Kidney (tissue), 13 donors: ENCODE measurements at regions not wholly inside any gene's neighbourhood (a gene's known extent, or its start where the extent isn't known, plus 50 kb on each side); places are given as distances from the start of the nearest gene placed in this dataset.
"Not testable (repeated sequence)": the region's sequence is repeated elsewhere in the genome, so short reads cannot be mapped to it uniquely, and the experiment has no call there.

Source experiments
- DNase-seq, 5 donors: peaks; one replicate each; pipeline ENCODE4 v3.0.0-alpha.2; 2013 to 2020
- FAIRE-seq: peaks from 2 replicates; lab custom pipeline; 2012; peaks lifted over from hg19 to GRCh38; lab: Jason Lieb, UNC
- H3K27ac ChIP-seq, 2 donors: one replicate each; pipeline ENCODE4 v1.7.0; 2013; ENCODE audit warnings: low read depth in 2 of 2, low read length in 2 of 2, inconsistent platforms in 1 of 2
- H3K27me3 ChIP-seq: one replicate; pipeline ENCODE4 v1.7.1; 2013; ENCODE audit warnings: low read length, inconsistent platforms; ENCODE audit not compliant: control insufficient read depth, insufficient read depth
- H3K36me3 ChIP-seq, 3 donors: one replicate each; pipeline versions ENCODE4 v1.7.0 to v1.7.1; 2013; ENCODE audit warnings: low read length in 3 of 3, control low read depth in 1 of 3, inconsistent platforms in 1 of 3; ENCODE audit not compliant: insufficient read depth in 3 of 3, control insufficient read depth in 2 of 3
- H3K4me1 ChIP-seq, 3 donors: one replicate each; pipeline versions ENCODE4 v1.7.0 to v1.7.1; 2013; ENCODE audit warnings: low read length in 3 of 3, inconsistent platforms in 1 of 3, low read depth in 1 of 3; ENCODE audit not compliant: control insufficient read depth in 2 of 3, insufficient read depth in 2 of 3
- H3K4me3 ChIP-seq, 3 donors: one replicate each; pipeline versions ENCODE4 v1.7.0 to v1.8.1; 2013; ENCODE audit warnings: low read length in 3 of 3, control low read depth in 1 of 3, inconsistent platforms in 1 of 3
- H3K9ac ChIP-seq, 3 donors: one replicate each; pipeline versions ENCODE4 v1.7.0 to v1.7.1; 2013; ENCODE audit warnings: low read length in 3 of 3, control low read depth in 1 of 3, inconsistent platforms in 1 of 3
- H3K9me3 ChIP-seq, 3 donors: one replicate each; pipeline versions ENCODE4 v1.7.0 to v1.7.1; 2013; ENCODE audit warnings: low read length in 3 of 3, control low read depth in 1 of 3, inconsistent platforms in 1 of 3; ENCODE audit not compliant: control insufficient read depth in 2 of 3, insufficient read depth in 1 of 3
- intact Hi-C: fragments of 100-400 bp; cut with DNase I; formaldehyde crosslinking; loops from one replicate; pipeline ENCODE4 v1.11.1; 2022
- TF ChIP-seq, protein P1 (sequence below): IDR thresholded peaks from 3 replicates; pipeline ENCODE4 v1.5.1; 2012; ENCODE audit warnings: mild to moderate bottlenecking, moderate library complexity, borderline replicate concordance; ENCODE audit not compliant: insufficient read depth; ENCODE audit errors: extremely low read depth
- donor health status: control.
- donor health status: control.
- donor health status: control.
- donor health status: control.
- donor health status: control.
- donor health status: DM: yes; HTN: yes; CAD: no.
- donor health status: Normal renal cell carcinoma (clear cell type).

DNA sequence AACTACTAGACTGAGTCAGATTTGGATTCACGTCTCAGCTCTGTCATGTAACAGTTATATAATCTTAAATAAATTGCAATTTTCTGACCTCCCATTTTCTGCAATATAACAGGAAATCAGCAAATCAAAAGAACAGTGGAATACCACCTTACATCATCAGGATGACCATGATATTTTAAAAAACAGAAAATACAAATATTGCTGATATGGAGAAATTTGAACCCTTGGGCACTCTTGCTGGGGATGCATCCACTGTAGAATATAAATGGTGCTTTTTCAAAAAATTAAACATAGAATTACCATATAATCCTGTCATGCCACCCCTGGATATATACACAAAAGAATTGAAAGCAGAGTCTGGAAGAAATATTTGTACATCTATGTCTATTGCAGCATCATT is 982.5 kb downstream of the TBL1XR1 start:
- no peaks in the 10 kb centered on the region for H3K9me3 ChIP-seq
- FAIRE-seq: no peak
- intact Hi-C loops: no loop called here
- H3K36me3 ChIP-seq: no peaks in the 10 kb centered on the region
- TF ChIP-seq, protein P1, sequence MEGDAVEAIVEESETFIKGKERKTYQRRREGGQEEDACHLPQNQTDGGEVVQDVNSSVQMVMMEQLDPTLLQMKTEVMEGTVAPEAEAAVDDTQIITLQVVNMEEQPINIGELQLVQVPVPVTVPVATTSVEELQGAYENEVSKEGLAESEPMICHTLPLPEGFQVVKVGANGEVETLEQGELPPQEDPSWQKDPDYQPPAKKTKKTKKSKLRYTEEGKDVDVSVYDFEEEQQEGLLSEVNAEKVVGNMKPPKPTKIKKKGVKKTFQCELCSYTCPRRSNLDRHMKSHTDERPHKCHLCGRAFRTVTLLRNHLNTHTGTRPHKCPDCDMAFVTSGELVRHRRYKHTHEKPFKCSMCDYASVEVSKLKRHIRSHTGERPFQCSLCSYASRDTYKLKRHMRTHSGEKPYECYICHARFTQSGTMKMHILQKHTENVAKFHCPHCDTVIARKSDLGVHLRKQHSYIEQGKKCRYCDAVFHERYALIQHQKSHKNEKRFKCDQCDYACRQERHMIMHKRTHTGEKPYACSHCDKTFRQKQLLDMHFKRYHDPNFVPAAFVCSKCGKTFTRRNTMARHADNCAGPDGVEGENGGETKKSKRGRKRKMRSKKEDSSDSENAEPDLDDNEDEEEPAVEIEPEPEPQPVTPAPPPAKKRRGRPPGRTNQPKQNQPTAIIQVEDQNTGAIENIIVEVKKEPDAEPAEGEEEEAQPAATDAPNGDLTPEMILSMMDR: no peak
- DNase-seq: no peak
- no peaks in the 10 kb centered on the region for H3K27me3 ChIP-seq
- H3K9ac ChIP-seq: no peak overlapping the region
- H3K4me1 ChIP-seq: no peaks in the 10 kb centered on the region
- no peak overlapping the region for H3K27ac ChIP-seq
- no peak overlapping the region for H3K4me3 ChIP-seq

DNA sequence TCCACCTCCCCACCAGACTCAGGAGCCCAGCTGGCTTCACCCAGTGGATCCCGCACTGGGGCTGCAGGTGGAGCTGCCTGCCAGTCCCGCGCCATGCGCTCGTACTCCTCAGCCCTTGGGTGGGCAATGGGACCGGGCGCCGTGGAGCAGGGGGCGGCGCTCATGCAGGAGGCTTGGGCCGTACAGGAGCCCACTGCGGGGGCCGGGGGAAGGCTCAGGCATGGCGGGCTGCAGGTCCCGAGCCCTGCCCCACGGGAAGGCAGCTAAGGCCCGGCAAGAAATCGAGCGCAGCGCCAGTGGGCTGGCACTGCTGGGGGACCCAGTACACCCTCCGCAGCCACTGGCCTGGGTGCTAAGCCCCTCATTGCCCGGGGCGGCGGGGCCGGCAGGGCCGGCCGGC is 984.0 kb downstream of the TBL1XR1 start:
- H3K27ac ChIP-seq, intact Hi-C loops, DNase-seq: not testable (repeated sequence)

DNA sequence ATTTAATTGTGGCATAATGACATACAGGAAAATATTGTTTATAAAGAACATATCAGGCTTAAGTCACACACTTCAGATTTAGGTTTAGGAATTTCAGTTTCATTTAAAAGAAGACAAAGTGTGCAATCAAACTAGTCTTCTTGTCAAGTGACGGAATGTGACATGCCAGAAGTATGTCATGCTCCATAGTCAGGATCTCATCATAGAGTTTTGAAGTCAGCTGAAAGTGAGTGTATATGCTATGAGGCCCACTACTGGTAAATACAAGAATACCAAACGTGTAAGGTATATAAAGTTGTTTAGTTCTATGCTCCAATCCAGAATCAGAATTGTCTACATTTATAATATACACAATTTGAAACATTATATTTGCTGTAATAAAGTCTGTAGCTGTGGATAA is 988.4 kb downstream of the TBL1XR1 start:
- Histone ChIP-seq H3K36me3 (no peaks in the 10 kb centered on the region), H3K4me3 (no peak overlapping the region), H3K9me3 (no peaks in the 10 kb centered on the region), H3K27me3 (no peaks in the 10 kb centered on the region), H3K27ac (no peak overlapping the region), H3K9ac (no peak overlapping the region), H3K4me1 (no peaks in the 10 kb centered on the region)
- FAIRE-seq (no peak), DNase-seq (no peak)
- TF ChIP-seq, protein P1: no peak
- intact Hi-C loops: no loop called here

More for the DNA sequence above, 984.0 kb downstream of the TBL1XR1 start:
- H3K27me3 ChIP-seq, H3K9me3 ChIP-seq, H3K36me3 ChIP-seq, FAIRE-seq, H3K4me3 ChIP-seq, H3K9ac ChIP-seq, H3K4me1 ChIP-seq: not testable (repeated sequence)

DNA sequence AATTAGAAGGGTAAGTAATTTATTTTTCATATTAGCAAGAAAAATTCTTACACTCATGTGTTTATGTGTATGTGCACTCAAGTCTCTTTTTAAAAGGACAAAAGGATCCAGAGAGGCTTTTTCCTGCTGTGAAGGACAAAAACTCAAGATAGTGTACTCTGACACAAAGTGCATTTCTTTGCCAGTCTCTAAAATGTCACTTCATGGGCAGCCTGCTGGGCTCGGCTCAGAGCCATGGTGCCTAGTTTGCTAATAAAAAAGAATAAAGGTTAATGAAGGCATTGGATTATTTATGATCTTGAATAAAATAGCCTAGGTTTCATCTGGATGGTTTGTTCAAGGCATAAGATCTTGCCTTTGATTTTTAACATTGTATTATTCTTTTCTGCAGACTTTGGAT is 989.0 kb downstream of the TBL1XR1 start:
- no peak overlapping the region for H3K27ac ChIP-seq
- no peaks in the 10 kb centered on the region for H3K27me3 ChIP-seq

More for the DNA sequence above, 989.0 kb downstream of the TBL1XR1 start:
- TF ChIP-seq, protein P1: no peak
- Histone ChIP-seq H3K4me1 (no peaks in the 10 kb centered on the region), H3K4me3 (no peak overlapping the region), H3K36me3 (no peaks in the 10 kb centered on the region), H3K9ac (no peak overlapping the region), H3K9me3 (no peaks in the 10 kb centered on the region)
- intact Hi-C loops: no loop called here
- no peak for DNase-seq
- no peak for FAIRE-seq
